ENCODE measurements at regions not wholly inside any gene's neighbourhood (a gene's known extent, or its start where the extent isn't known, plus 50 kb on each side); places are given as distances from the start of the nearest gene placed in this dataset.

- no peak for DNase-seq
- intact Hi-C loops (cut with micrococcal nuclease) = no loop called here
- H3K27ac ChIP-seq (replicated peaks) = no peak overlapping the region
- no peaks in the 10 kb centered on the region for H3K4me1 ChIP-seq
- H3K9me3 ChIP-seq (replicated peaks) = peaks cover 7% of the 10 kb centered on the region
- no peak for TF ChIP-seq CTCF (IDR thresholded peaks at IDR 0.05; ENCODE audit: borderline replicate concordance)
- no peak overlapping the region for H3K4me3 ChIP-seq
- no peaks in the 10 kb centered on the region for H3K36me3 ChIP-seq
- H3K27me3 ChIP-seq (ENCODE audit: low read depth) = peaks cover 57% of the 10 kb centered on the region
Measured at GRCh38 chr1:5001466-5001865, 347.1 kb downstream of the AJAP1 start.

- no peak overlapping the region for H3K4me3 ChIP-seq
- H3K36me3 ChIP-seq = no peaks in the 10 kb centered on the region
- intact Hi-C loops (cut with micrococcal nuclease) = no loop called here
- H3K27ac ChIP-seq (replicated peaks) = no peak overlapping the region
- H3K27me3 ChIP-seq (ENCODE audit: low read depth) = peaks cover 69% of the 10 kb centered on the region
- TF ChIP-seq CTCF (IDR thresholded peaks at IDR 0.05; ENCODE audit: borderline replicate concordance) = no peak
- H3K9me3 ChIP-seq (replicated peaks) = peaks cover 12% of the 10 kb centered on the region
- DNase-seq = no peak
- no peaks in the 10 kb centered on the region for H3K4me1 ChIP-seq
Measured at GRCh38 chr1:4986306-4986705, 331.9 kb downstream of the AJAP1 start.

- no peak overlapping the region for H3K27ac ChIP-seq (replicated peaks)
- H3K4me1 ChIP-seq = no peaks in the 10 kb centered on the region
- peaks cover 12% of the 10 kb centered on the region for H3K9me3 ChIP-seq (replicated peaks)
- TF ChIP-seq CTCF (IDR thresholded peaks at IDR 0.05; ENCODE audit: borderline replicate concordance) = no peak
- intact Hi-C loops (cut with micrococcal nuclease) = no loop called here
- H3K27me3 ChIP-seq (ENCODE audit: low read depth) = peaks cover 73% of the 10 kb centered on the region
- H3K4me3 ChIP-seq = no peak overlapping the region
- no peak for DNase-seq
- no peaks in the 10 kb centered on the region for H3K36me3 ChIP-seq
Measured at GRCh38 chr1:4984841-4985240, 330.4 kb downstream of the AJAP1 start.

- H3K4me3 ChIP-seq = no peak overlapping the region
- no peak for TF ChIP-seq CTCF (IDR thresholded peaks at IDR 0.05; ENCODE audit: borderline replicate concordance)
- H3K27ac ChIP-seq (replicated peaks) = no peak overlapping the region
- peaks cover 12% of the 10 kb centered on the region for H3K9me3 ChIP-seq (replicated peaks)
- intact Hi-C loops (cut with micrococcal nuclease) = no loop called here
- DNase-seq = no peak
- no peaks in the 10 kb centered on the region for H3K4me1 ChIP-seq
- no peaks in the 10 kb centered on the region for H3K36me3 ChIP-seq
- peaks cover 74% of the 10 kb centered on the region for H3K27me3 ChIP-seq (ENCODE audit: low read depth)
Measured at GRCh38 chr1:4980211-4980610, 325.8 kb downstream of the AJAP1 start.

GRCh38 chr1:4978660-4979390 is 324.4 kb downstream of the AJAP1 start:
- no peak overlapping the region for H3K4me3 ChIP-seq
- H3K36me3 ChIP-seq = no peaks in the 10 kb centered on the region
- intact Hi-C loops (cut with micrococcal nuclease) = no loop called here
- no peaks in the 10 kb centered on the region for H3K4me1 ChIP-seq
- TF ChIP-seq CTCF (IDR thresholded peaks at IDR 0.05; ENCODE audit: borderline replicate concordance) = no peak
- no peak for DNase-seq
- peaks cover 5% of the 10 kb centered on the region for H3K9me3 ChIP-seq (replicated peaks)
- H3K27ac ChIP-seq (replicated peaks) = no peak overlapping the region
- H3K27me3 ChIP-seq (ENCODE audit: low read depth) = peaks cover 72% of the 10 kb centered on the region
